ENCODE measurements at regions not wholly inside any gene's neighbourhood (a gene's known extent, or its start where the extent isn't known, plus 50 kb on each side); places are given as distances from the start of the nearest gene placed in this dataset.
"Not testable (repeated sequence)": the region's sequence is repeated elsewhere in the genome, so short reads cannot be mapped to it uniquely, and the experiment has no call there.

GRCh38 chr14:85060121-85060520, 469.8 kb upstream of the FLRT2 start:
- FAIRE-seq (no peak), DNase-seq (ENCODE audit: insufficient read length, low spot score) (no peak)

GRCh38 chr14:85061256-85061655, 468.7 kb upstream of the FLRT2 start:
- TF ChIP-seq CTCF (IDR thresholded peaks at IDR 0.05; ENCODE audit: insufficient read depth, missing control alignments) = no peak
- no peak for DNase-seq (ENCODE audit: insufficient read length, low spot score)
- FAIRE-seq = no peak

More at GRCh38 chr14:85060121-85060520, 469.8 kb upstream of the FLRT2 start:
- TF ChIP-seq CTCF (IDR thresholded peaks at IDR 0.05; ENCODE audit: insufficient read depth, missing control alignments) = no peak

GRCh38 chr14:85063747-85064146, 466.2 kb upstream of the FLRT2 start:
- DNase-seq (ENCODE audit: insufficient read length, low spot score) (no peak), FAIRE-seq (no peak)
- TF ChIP-seq CTCF (IDR thresholded peaks at IDR 0.05; ENCODE audit: insufficient read depth, missing control alignments) = no peak

GRCh38 chr14:85071447-85071846, 458.5 kb upstream of the FLRT2 start:
- no peak for TF ChIP-seq CTCF (IDR thresholded peaks at IDR 0.05; ENCODE audit: insufficient read depth, missing control alignments)
- DNase-seq (ENCODE audit: insufficient read length, low spot score) = no peak
- FAIRE-seq = no peak

GRCh38 chr14:85074955-85075354, 455.0 kb upstream of the FLRT2 start:
- TF ChIP-seq CTCF (IDR thresholded peaks at IDR 0.05; ENCODE audit: insufficient read depth, missing control alignments) = no peak
- DNase-seq (ENCODE audit: insufficient read length, low spot score) = no peak
- FAIRE-seq = no peak

- FAIRE-seq (no peak), DNase-seq (ENCODE audit: insufficient read length, low spot score) (no peak)
- no peak for TF ChIP-seq CTCF (IDR thresholded peaks at IDR 0.05; ENCODE audit: insufficient read depth, missing control alignments)
Measured at GRCh38 chr14:85075694-85076476, 454.1 kb upstream of the FLRT2 start.

GRCh38 chr14:85077716-85078115, 452.2 kb upstream of the FLRT2 start:
- FAIRE-seq; DNase-seq (ENCODE audit: insufficient read length, low spot score): not testable (repeated sequence)
